GM18520 (cell line): ENCODE measurements at regions not wholly inside any gene's neighbourhood (a gene's known extent, or its start where the extent isn't known, plus 50 kb on each side); places are given as distances from the start of the nearest gene placed in this dataset.

Experiments used
- ATAC-seq: cut with Tn5 transposase; IDR thresholded peaks from one replicate; pipeline ENCODE4 v1.9.1; 2021; ENCODE audit not compliant: unreplicated experiment

DNA sequence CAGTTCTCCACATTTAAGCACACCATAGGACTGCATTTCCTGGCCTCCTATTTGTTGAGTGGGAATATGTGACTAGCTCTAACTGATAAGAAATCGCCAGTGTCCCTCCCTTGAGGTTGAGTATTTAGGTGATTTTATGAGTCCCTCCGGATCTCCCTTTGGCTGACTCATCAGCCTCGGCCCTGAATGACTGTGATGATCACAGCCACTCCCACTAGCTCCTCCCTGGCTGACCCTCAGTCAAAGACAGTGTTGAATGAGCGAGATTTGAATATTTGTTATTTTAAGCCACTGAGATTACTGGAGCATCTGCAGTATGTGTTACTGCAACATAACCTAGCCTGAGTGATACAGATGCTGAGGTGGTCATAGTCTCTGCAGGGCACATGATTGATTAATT lies 515.3 kb downstream of the EPHB1 start:
- peak; percentile 82 for ATAC-seq

DNA sequence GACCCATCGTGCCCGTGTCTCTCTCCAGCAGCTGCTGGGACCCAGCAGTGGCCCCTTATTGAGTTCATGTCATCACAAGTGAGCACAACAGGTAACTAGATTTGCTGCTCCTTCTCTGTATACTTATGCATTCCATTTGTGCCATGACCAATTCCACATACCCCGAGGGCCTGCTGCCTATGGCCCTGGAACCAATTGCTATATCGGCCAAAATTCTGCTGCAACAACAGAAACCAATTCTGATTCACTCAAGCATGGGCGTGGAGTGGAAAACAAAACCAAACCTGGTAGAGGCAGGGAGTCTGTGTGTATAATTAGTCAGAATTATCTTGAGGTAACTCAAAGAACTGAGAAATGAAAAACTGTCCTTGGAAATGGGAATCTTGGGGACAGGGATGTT lies 516.6 kb downstream of the EPHB1 start:
- ATAC-seq = no peak

DNA sequence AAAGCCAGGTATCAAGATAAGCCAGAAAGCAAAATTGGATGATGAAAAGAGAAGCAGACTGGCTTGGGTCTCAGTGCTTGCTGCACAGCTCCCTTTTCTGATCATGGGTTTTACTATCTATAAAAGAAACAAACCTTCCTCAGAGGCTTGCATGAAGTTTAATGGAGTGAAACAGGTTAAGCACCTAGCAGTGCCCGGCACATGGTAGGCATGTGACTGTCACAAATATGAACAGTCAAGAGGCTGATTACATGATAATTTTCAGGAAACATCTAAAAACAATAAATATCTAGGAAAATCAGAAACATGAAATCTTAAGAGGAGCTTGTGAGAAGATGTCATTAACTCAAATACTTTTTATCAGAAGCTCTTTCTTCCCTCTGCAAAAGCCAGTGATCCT lies 519.2 kb downstream of the EPHB1 start:
- no peak for ATAC-seq

DNA sequence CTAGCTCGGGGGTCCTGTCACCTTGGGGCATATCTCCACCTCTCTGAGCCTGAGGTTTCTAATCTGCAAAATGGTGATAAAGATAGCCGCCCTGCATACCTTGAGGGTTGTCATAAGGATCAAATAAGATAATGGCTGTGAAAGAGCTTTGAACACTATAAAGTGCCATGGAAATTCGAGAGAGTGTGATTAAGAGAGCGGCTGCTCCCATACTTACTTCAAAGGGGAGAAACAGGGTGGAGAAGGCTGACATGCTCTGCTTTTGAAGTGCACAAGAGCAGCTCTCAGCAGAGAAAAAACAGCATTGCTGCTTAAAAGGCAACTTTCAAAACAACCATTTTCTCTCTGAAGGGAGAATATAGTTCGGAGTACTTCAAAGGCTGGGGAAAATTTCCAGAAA lies 529.2 kb downstream of the EPHB1 start:
- ATAC-seq = no peak

DNA sequence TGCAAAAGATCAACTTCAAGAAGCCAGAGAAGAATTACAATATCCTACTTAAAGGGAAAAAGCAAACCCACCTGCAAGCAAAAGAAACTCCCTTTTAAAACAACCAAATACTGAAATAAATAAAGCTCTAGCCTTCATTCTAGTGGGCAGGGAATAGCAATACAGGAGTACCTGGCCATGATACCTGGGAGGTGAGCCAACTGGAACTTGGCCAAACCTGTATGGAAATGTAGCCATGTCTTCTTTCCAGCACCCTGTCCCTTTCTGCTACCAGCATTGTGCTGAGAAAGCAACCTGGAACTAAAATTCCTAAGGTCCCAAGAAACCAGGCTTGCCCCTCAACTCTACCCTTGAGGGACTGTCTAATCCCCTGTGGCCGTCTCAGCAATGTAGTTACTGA lies 530.0 kb downstream of the EPHB1 start:
- ATAC-seq = no peak

DNA sequence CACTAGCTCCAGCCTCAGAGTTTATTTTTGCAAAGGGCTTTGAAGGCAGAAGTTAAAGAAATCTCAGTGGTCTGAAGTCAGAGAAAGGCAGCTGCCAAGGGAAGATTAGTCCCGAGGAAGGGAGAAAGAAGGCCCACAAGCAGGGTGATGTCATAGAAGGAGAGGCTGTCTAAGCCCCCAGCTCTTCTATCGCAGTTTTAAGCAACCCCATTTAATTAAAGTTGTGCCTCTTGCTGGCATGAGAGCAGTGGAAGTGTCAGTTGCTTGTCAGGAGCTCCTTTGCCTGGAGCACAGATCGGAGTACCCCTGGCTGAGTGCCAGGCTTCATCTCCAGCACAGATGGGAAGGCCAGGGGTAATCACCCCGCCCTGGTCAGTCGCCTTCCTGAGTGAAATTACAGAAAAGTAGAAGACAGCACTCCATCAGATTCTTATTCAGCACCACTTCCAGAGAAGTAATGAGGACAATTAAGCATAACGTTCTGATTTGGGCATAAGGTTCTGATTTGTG lies 530.7 kb downstream of the EPHB1 start:
- ATAC-seq = no peak

DNA sequence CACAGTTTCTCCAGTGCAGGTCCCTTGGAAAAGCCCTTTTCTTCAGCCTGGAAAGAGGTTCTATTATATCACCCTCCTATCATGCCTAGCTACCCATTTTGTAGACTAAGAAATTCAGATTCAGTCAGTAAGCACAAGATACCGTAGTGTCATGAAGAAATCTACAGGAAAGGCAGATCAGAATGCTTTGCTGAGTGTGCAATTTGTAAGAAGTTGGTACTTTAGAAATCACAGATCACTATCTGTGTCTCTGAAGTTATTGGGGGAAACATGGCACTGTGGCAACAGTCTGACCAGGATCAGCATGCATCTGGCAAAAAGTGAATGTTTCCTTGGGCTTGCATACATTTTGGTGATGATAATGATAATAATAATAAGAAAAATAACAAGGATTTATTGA lies 531.8 kb downstream of the EPHB1 start:
- no peak for ATAC-seq

DNA sequence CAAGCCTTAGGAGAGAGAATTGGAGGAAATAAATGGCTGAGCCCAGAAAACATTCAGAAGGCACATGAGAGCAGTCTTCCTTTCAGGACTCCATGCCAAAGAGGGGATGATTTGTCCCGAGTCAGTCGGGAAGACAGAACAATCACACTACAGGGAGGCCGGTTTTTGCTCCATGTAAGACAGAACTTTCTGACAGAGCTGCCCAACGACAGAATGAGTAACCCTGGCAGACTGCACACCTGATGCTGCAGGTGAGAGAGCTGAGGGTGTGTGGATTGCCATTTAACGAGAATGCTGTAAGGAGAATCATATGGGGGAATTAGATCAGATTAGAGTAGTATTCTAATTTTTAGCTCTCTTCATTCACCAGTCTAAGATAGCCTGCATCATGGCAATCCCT lies 533.0 kb downstream of the EPHB1 start:
- no peak for ATAC-seq

DNA sequence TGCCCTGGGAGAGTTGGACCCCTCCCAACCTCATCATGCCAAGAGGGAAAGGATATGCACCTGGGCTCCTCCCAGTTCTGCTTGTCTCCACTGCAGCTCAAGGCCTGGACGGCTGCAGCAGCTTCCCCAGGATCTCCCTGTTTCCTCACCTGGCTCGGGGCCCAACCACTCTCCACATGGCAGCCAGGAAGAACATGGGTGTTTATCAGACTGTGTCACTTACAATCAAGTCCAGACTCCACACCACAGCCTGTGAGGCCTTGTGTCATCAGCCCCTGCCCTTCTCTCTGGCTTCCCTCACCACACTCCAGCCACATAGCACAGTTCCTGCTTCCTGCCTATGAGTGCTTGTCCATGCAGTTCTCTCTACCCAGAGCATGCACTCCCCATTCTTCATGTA lies 534.4 kb downstream of the EPHB1 start:
- ATAC-seq = no peak

DNA sequence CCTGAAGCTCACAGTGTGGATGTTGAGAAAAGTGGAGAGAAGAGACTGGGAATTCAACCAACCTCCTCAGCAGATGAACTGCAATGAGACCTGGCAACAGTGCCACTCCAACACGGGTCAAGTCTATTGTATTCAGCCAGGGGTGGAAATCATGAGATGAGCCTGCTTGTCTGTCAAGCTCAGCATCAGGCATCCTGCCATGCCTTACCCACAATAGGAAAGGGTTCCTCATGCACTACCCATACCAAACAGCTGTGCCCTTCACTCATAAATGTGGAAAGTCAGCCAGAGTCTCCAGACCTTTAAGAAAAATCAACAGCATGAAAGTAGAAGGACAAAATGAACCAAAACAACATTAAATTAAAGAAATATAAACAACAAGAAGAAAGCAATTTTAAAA lies 542.1 kb downstream of the EPHB1 start:
- no peak for ATAC-seq

DNA sequence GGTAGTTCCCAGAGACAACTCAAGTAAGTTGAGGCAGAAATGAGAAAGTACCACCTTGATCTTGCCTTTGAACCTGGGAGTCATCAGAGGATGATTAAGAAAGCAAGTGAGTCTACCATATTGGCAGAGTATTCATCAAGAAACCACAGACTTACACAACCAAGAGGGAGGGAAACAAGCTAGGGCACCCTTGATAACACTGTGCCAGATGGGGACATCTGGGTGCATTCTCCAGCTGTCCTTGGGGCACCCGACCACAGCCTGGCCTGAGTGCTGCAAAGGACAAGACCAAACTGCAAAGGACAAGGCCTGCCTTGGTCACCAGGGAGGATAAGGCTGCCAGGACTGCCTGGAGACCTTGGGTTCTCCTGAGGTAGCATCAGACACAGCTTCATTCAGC lies 553.6 kb downstream of the EPHB1 start:
- ATAC-seq = no peak

DNA sequence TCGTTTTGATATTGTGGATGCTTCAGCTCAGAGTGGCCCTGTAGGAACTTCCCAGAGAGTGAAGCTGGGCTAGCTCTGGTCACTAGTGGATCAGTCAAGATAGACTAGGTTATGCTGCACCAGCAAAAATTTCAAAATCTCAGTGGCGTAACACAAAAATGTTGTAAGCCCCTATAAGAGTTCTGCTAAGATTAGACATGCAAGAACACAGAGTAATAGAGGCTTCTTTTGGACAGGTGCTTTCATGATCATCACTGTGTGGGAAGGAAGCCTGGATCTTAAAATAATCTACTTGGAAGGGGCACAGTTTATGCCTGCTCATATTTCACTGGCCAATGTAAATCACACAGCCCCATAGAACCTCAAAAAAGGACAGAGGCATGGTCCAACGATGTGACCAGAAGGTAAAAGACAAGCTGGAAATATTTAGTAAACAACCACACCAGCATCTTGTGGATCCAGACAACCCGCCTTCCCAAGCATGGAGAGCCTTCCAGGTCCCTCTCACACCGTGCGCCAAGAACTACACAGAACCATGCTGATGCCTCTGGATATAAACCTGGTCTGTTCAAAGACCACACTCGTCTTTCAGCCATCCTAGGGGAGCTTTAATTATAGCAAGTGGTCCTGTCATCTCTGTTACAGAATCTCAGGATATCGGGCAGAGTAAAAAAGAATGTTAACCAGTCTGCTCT lies 554.3 kb downstream of the EPHB1 start:
- ATAC-seq = no peak

DNA sequence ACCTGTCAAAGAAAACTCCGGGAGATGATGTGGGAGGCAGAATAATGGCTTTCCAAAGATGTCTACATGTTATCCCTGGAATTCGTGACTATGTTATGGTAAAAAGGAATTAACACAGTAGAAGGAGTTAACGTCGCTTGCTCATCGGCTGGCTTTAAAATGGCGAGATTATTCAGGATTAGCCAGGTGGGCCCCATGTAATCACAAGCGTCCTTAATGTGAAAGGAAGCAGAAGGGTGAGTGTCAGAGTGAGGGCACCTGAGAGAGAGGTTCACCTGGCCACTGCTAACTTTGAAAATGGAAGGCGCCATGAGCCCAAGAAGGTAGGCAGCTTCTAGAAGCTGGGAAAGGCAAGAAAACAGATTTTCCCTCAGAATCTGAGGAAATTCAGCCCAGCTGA lies 557.2 kb downstream of the EPHB1 start:
- ATAC-seq = no peak

DNA sequence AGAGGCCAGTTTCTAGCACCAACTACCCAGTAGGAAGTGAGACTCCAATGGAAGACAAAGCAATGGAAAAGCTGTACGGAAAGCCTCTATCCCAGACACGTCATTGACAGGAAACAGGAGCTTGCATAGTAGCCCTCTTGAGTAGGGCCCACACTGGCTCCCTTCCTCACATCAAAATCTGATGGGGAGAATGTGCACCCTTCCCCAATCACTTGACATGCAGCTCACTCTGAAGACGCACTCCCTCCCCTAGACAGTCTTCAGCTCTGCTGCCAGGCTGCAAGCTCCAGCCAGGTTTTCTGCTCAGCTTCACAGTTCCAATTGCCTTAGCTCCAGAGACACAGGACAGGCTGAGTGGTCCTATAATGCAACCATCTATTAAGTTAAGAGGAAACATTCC lies 567.8 kb downstream of the EPHB1 start:
- ATAC-seq = no peak

DNA sequence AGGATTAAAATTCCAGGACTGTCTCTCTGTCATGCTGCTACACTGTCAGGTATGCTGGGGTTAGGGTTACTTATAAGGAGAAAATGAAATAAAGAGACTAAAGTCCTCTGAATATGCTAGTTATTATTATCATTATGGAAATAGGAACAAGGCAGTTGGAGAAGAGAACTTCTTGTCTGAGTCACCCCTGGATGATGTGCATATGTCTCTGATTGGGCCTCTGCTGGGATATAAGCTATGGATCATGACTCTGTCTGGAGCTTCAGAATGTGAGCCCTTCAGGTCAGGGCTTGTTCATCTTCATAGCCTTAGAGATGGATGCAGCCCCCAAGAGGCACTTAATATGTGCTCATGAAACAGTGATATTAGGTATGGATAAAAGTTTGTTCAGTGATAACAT lies 569.6 kb downstream of the EPHB1 start:
- ATAC-seq = no peak

DNA sequence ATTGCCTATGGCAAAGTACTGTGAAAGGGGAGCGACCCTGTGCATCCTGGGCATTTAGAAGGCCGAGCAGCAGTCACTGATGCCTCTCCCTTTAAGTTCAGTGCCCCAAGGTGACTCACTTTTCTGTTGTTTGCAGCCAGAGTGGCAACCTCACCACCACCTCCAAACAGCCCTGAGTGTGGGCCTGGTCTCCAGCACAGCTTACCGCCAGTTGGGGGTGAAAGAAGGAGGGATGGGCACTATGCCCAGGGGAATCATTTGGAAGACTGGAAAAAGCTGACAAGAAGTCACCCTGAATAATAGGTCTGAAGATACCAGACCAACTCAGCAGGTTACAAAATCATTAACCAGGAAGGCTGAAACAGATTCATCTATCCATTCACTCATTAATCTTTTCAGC lies 571.8 kb downstream of the EPHB1 start:
- no peak for ATAC-seq

DNA sequence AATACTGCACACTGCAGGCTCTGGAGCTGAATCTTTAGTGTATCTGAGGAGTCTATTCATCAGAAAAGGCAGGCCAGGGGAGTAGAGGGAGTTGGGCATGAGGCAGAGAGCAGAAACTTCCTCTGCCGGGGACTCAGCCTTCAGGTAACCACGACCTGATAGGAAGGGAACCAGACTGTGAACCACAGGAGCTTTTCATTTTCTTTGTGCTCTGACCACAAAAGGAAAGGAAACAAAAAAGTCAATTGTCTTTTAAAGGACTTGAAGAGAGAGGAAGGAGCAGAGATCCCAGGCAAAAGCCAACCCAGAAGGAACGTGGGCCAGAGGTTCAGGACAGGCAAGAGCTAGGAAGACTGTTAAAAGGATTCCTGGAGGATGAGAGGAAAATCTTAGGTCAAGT lies 573.3 kb downstream of the EPHB1 start:
- ATAC-seq = no peak

DNA sequence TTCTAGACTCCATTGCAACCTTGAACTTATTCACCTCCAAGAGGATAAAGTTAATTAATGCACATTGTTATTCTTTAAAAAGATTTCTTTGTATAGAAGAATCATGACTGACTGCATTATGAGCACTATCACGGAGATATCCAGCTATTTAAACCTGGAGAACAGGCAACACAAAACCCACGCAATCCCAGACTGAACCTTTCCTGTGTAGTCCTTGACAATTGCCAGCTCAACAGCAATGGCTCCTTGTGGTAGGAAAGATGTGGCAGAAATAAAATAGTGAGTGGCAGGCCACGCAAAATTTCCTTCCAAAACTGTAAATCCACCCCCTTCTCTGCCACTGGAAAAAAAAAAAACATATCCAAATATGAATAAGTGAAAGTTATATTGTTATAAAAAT lies 573.7 kb downstream of the EPHB1 start:
- no peak for ATAC-seq

DNA sequence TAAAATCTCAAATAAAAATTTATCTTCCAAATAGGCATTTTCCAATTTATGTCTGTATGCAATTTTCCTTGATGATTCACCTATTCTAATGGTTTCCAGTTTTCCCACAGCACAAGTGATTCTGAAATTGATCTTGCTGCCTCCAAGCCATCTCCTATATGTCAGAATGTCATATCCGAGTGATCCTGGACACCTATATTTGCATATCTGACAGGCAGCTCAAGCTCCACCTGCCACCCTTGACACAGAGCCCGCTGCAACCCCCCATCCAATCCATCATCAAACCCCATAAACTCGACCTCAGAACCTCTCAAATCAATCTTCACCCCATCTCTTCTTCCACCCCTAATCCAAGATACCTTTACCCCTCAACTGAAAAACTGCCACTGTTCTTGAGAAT lies 579.5 kb downstream of the EPHB1 start:
- ATAC-seq = no peak

DNA sequence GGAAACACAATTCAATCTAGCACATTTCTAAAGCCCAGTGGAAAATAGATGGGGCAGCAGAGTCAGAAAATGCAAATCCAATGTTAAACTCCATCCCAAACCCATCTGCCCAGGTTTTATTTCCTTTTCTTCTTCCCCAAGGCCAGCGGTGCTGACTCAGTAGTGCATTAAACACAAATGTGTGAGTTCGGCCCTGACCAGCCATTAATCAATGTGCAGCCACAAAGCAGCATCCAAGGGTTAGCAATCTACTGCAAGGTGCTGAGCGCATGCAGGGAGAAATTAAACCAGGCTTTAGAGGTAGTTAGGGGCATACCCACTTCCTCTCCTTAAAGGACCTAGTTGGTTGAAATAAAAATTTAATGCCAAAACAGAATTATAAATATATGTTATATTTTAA lies 583.3 kb upstream of the PPP2R3A start:
- no peak for ATAC-seq

DNA sequence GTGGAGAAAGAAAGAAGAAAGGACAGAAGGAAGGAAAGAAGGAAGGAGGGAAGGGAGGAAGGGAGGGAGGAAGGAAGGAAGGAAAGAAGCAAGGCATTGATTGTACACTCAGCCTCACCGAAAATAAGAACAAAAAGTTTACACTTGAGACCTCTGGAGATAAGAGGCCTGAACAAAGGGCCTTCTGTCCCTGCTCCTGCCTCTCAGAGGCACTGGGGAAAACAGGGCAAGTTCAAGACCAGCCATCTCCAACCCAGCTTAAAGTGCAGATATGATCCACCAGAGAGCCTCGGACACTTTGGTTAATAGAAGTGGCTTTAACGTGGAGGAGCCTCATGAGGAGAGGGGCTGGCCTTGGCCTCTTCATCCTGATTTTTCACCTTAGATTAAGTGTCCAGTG lies 582.9 kb upstream of the PPP2R3A start:
- no peak for ATAC-seq

DNA sequence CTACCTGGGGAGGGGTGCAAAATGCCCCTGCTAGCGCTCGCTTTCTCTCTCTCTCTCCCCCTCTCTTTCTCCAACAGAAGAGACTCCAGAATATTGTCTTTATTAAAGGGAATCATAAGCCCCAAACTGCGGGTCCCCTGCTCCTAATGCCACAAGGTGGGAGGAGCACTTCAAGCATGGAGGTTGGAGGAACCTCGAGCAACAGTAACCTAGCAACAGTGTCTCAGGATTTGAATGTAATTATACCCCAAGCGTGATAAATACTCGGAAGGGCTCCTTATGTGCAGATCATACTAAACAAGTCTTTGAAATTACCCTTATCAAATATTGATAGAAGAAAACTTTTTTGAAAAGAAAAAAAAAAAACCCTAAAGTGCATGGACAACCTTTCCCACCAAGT lies 582.2 kb upstream of the PPP2R3A start:
- no peak for ATAC-seq

DNA sequence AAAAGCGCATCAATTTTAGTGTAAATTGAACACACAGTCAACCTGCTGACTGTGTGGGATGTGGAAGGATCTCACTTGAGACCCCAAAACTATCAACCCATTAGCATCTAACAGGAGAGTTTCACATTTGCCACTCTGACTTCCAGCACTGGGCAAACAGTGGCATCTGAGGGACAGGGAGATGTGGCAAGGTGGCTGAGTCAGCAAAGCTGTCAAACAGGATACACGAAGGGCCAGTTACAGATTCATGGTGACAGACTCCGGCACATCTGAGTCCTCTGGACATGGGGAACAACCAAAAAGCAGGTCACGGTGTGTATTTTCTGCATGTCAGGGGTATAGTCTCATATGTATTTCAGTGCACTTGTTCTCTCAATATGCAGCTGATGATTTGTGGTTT lies 573.4 kb upstream of the PPP2R3A start:
- ATAC-seq = no peak
